Prostate gland (tissue), 2 donors: ENCODE measurements at regions not wholly inside any gene's neighbourhood (a gene's known extent, or its start where the extent isn't known, plus 50 kb on each side); places are given as distances from the start of the nearest gene placed in this dataset.

ENCODE experiments used
- DNase-seq: peaks from one replicate; pipeline ENCODE4 v3.0.0-alpha.2; 2019; ENCODE audit warnings: low spot score
- H3K27ac ChIP-seq, 2 donors: fragments of 200-600 bp; sonication (generic); 2 replicates each; pipeline ENCODE4 v1.5.1; 2017 to 2019
- H3K27me3 ChIP-seq: fragments of 200-600 bp; sonication (generic); replicated peaks from 2 replicates; pipeline ENCODE4 v1.5.1; 2019; ENCODE audit not compliant: insufficient read depth
- H3K36me3 ChIP-seq, 2 donors: fragments of 200-600 bp; sonication (generic); 1 replicate in 1 of 2; 2 replicates in 1 of 2; pipeline versions ENCODE4 v1.5.1 to v1.8.1; 2017 to 2019
- H3K4me1 ChIP-seq: fragments of 200-600 bp; sonication (generic); replicated peaks from 2 replicates; pipeline ENCODE4 v1.5.1; 2019
- H3K4me3 ChIP-seq, 2 donors: fragments of 200-600 bp; sonication (generic); 2 replicates each; pipeline ENCODE4 v1.5.1; 2017 to 2019
- H3K9me3 ChIP-seq: fragments of 200-600 bp; sonication (generic); 2 replicates; pipeline ENCODE4 v1.5.1; 2017
- CTCF ChIP-seq, 4 experiments: fragments of 200-600 bp in 2 of 4; fragments of 450-650 bp in 2 of 4; sonication (generic) in 2 of 4; IDR thresholded peaks; 1 replicate in 3 of 4; 2 replicates in 1 of 4; pipeline ENCODE4 v1.5.1; 2016 to 2019; ENCODE audit warnings: antibody characterized with exemption in 4 of 4, mild to moderate bottlenecking in 2 of 4, moderate library complexity in 2 of 4
- POLR2A ChIP-seq: fragments of 450-650 bp; IDR thresholded peaks from one replicate; pipeline ENCODE4 v1.6.1; 2016; ENCODE audit warnings: antibody characterized with exemption, mild to moderate bottlenecking
- POLR2AphosphoS5 ChIP-seq: sonication (generic); formaldehyde crosslinking; IDR thresholded peaks from one replicate; pipeline ENCODE4 v1.6.1; 2017; ENCODE audit warnings: antibody characterized with exemption
- WGBS: methylation state at CpG from one replicate; pipeline ENCODE4 v1.1.5; 2018; 5-methylcytosine and 5-hydroxymethylcytosine counted together
- intact Hi-C: fragments of 100-400 bp; cut with DNase I; formaldehyde crosslinking; loops from one replicate; pipeline ENCODE4 v1.14.2; 2022

- no peak overlapping the region for H3K4me3 ChIP-seq
These were observed 216.1 kb downstream of the FOXA2 start for GRCh38 chr20:22368235-22368634.

GRCh38 chr20:22366631-22367030, 217.7 kb downstream of the FOXA2 start:
- Histone ChIP-seq H3K27me3 (peaks cover 8% of the 10 kb centered on the region), H3K36me3 (no peaks in the 10 kb centered on the region), H3K4me3 (no peak overlapping the region), H3K4me1 (no peaks in the 10 kb centered on the region), H3K27ac (no peak overlapping the region), H3K9me3 (no peaks in the 10 kb centered on the region)
- intact Hi-C loops: no loop called here
- no peak for TF ChIP-seq POLR2AphosphoS5
- TF ChIP-seq POLR2A: no peak
- TF ChIP-seq CTCF (IDR thresholded peaks at IDR 0.05): no peak
- DNase-seq: no peak

More at GRCh38 chr20:22368235-22368634, 216.1 kb downstream of the FOXA2 start:
- WGBS: 92% methylated on average over 4 of the region's 4 CpGs
- Histone ChIP-seq H3K4me1 (no peaks in the 10 kb centered on the region), H3K27ac (no peak overlapping the region), H3K36me3 (no peaks in the 10 kb centered on the region), H3K27me3 (peaks cover 8% of the 10 kb centered on the region), H3K9me3 (no peaks in the 10 kb centered on the region)
- TF ChIP-seq POLR2A (no peak), POLR2AphosphoS5 (no peak), CTCF (IDR thresholded peaks at IDR 0.05) (no peak)
- intact Hi-C loops: no loop called here
- DNase-seq: no peak

GRCh38 chr20:22354647-22355046, 229.7 kb downstream of the FOXA2 start:
- Histone ChIP-seq H3K27ac (no peak overlapping the region), H3K9me3 (no peaks in the 10 kb centered on the region), H3K4me3 (no peak overlapping the region), H3K4me1 (no peaks in the 10 kb centered on the region), H3K36me3 (no peaks in the 10 kb centered on the region), H3K27me3 (no peaks in the 10 kb centered on the region)
- 97% methylated on average over 1 of the region's 1 CpG for WGBS
- DNase-seq: no peak
- intact Hi-C loops: no loop called here
- TF ChIP-seq POLR2A (no peak), POLR2AphosphoS5 (no peak), CTCF (IDR thresholded peaks at IDR 0.05) (no peak)

GRCh38 chr20:22353586-22353985, 230.8 kb downstream of the FOXA2 start:
- no peak for DNase-seq
- Histone ChIP-seq H3K27ac (no peak overlapping the region), H3K4me1 (no peaks in the 10 kb centered on the region), H3K27me3 (no peaks in the 10 kb centered on the region), H3K4me3 (no peak overlapping the region), H3K36me3 (no peaks in the 10 kb centered on the region), H3K9me3 (no peaks in the 10 kb centered on the region)
- 91% methylated on average over 2 of the region's 2 CpGs for WGBS
- TF ChIP-seq CTCF (IDR thresholded peaks at IDR 0.05) (no peak), POLR2AphosphoS5 (no peak), POLR2A (no peak)
- intact Hi-C loops: no loop called here

- Histone ChIP-seq H3K27ac (no peak overlapping the region), H3K4me1 (no peaks in the 10 kb centered on the region), H3K36me3 (no peaks in the 10 kb centered on the region), H3K9me3 (no peaks in the 10 kb centered on the region), H3K27me3 (no peaks in the 10 kb centered on the region), H3K4me3 (no peak overlapping the region)
- intact Hi-C loops: no loop called here
- DNase-seq: no peak
- WGBS: 17% methylated on average over 3 of the region's 3 CpGs
- TF ChIP-seq POLR2AphosphoS5 (peak; percentile 59), POLR2A (no peak), CTCF (IDR thresholded peaks at IDR 0.05) (no peak)
These were observed 232.4 kb downstream of the FOXA2 start for GRCh38 chr20:22352019-22352418.
